ENCODE measurements at regions not wholly inside any gene's neighbourhood (a gene's known extent, or its start where the extent isn't known, plus 50 kb on each side); places are given as distances from the start of the nearest gene placed in this dataset.

DNA sequence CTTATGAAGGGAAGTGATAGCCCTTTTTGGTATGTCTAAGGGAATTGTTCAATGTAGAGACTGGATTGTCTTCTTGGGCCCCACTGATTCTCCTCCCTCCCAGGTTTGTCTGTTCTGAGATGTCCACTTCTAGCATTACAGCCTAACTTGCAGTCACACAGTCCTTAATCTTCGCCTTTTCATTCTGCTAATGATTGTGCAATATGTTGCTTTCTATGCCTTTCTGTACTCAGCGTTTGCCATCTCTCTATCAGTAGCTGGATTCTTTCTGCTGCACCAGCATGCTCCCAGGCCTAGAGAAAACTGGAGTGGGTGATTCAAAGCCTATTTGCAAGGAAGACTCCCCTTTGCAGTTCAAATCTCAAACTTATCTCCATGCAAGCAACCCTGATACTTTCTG, 307.5 kb upstream of the DACH1 start:
- H3K27me3 ChIP-seq (ENCODE audit: control insufficient read depth, insufficient read depth, low read length), result no peaks in the 10 kb centered on the region
- DNase-seq (ENCODE audit: low read depth), result no peak
- POLR2A ChIA-PET, result no interaction called here
- CTCF ChIA-PET, result no interaction called here
- no peak overlapping the region for H3K4me3 ChIP-seq (ENCODE audit: low read depth, low read length)
- H3K36me3 ChIP-seq (ENCODE audit: control insufficient read depth, insufficient read depth, low read length), result no peaks in the 10 kb centered on the region
- TF ChIP-seq, protein P1, sequence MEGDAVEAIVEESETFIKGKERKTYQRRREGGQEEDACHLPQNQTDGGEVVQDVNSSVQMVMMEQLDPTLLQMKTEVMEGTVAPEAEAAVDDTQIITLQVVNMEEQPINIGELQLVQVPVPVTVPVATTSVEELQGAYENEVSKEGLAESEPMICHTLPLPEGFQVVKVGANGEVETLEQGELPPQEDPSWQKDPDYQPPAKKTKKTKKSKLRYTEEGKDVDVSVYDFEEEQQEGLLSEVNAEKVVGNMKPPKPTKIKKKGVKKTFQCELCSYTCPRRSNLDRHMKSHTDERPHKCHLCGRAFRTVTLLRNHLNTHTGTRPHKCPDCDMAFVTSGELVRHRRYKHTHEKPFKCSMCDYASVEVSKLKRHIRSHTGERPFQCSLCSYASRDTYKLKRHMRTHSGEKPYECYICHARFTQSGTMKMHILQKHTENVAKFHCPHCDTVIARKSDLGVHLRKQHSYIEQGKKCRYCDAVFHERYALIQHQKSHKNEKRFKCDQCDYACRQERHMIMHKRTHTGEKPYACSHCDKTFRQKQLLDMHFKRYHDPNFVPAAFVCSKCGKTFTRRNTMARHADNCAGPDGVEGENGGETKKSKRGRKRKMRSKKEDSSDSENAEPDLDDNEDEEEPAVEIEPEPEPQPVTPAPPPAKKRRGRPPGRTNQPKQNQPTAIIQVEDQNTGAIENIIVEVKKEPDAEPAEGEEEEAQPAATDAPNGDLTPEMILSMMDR (IDR thresholded peaks at IDR 0.05; ENCODE audit: insufficient read depth, low read depth, low read length), result no peak

DNA sequence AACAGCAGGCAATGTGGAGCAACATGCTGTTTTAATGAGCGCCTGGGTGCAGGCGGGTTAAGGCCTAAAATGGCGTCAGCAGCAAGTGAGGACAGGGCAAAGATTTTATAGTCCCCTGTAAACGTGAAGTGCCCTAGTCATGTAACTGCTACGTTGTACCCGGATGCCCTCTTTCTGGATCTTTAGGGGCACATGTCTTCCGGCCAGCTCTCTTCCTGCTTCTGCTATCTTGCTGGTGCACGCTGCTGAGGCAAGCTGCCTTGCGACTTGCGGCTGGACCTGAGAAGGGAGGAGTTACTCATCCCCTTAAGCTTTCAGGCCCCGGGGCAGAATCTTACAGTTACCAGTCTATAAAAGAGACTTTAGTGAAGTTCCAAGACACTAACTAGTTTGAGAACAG, 303.6 kb upstream of the DACH1 start:
- H3K36me3 ChIP-seq (ENCODE audit: control insufficient read depth, insufficient read depth, low read length), result no peaks in the 10 kb centered on the region
- POLR2A ChIA-PET, result no interaction called here
- no peak for DNase-seq (ENCODE audit: low read depth)
- no peaks in the 10 kb centered on the region for H3K27me3 ChIP-seq (ENCODE audit: control insufficient read depth, insufficient read depth, low read length)
- H3K4me3 ChIP-seq (ENCODE audit: low read depth, low read length), result no peak overlapping the region
- CTCF ChIA-PET, result no interaction called here
- TF ChIP-seq, protein P1 (IDR thresholded peaks at IDR 0.05; ENCODE audit: insufficient read depth, low read depth, low read length), result no peak

DNA sequence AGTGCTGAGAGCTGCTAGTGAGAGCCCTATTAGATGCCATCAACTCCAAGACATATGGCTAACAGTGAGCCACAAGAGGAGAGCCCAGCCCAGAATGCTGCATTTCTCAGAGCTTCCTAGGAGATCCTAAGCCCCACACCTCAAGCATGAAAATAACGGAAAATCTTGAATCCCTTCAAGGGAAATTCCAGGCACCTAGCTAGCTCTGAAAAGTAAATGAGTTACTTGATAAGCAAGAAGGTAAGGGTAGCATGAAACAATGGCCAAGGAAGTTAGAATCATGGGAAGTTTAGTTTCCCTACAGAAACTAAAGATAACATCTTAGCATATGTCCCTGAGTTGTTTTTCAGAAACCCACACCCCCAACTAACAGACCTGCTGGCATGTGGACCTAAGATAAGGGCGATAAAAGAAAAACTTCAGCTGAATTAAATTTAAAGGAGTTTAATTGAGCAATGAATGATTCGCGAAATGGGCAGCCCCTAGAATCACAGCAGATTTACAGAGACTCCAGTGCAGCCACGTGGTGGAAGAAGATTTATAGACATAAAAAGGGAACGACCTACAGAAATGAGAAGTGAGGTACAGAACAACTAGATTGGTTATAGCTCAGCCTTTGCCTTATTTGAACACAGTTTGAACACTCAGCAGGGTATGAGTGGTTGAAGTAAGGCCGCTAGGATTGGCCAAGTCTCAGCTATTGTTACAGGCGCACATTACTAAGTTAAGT, 301.3 kb upstream of the DACH1 start:
- DNase-seq (ENCODE audit: low read depth), result no peak
- no peak overlapping the region for H3K4me3 ChIP-seq (ENCODE audit: low read depth, low read length)
- CTCF ChIA-PET, result no interaction called here
- H3K36me3 ChIP-seq (ENCODE audit: control insufficient read depth, insufficient read depth, low read length), result no peaks in the 10 kb centered on the region
- H3K27me3 ChIP-seq (ENCODE audit: control insufficient read depth, insufficient read depth, low read length), result no peaks in the 10 kb centered on the region
- TF ChIP-seq, protein P1 (IDR thresholded peaks at IDR 0.05; ENCODE audit: insufficient read depth, low read depth, low read length), result no peak
- POLR2A ChIA-PET, result no interaction called here

DNA sequence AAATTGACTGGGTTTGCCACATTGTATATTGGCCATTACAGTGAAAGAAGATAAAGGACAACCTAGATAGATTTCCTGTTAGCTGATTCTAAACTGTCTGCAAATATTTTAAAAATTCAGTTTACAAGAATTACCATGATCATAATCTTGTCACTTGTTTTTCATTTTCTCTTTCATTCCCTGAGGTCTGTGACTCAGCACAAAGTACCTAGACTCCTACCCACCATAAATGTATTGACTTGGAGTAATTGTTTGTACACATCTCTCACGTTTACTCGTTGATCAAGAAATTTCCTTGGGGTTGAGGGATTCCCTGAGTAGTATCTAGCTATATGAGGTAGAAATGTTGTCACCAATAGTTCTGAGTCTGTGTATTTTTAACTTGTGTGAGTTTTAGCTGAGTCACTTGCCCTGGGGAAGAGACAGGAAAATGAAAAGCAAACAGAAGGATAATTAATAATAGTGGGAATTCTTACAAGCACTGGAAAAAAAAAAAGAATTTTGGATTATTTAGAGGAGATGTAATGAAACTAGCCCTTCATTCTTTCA, 299.2 kb upstream of the DACH1 start:
- no peak overlapping the region for H3K4me3 ChIP-seq (ENCODE audit: low read depth, low read length)
- TF ChIP-seq, protein P1 (IDR thresholded peaks at IDR 0.05; ENCODE audit: insufficient read depth, low read depth, low read length), result no peak
- CTCF ChIA-PET, result no interaction called here
- POLR2A ChIA-PET, result no interaction called here
- H3K27me3 ChIP-seq (ENCODE audit: control insufficient read depth, insufficient read depth, low read length), result no peaks in the 10 kb centered on the region
- H3K36me3 ChIP-seq (ENCODE audit: control insufficient read depth, insufficient read depth, low read length), result no peaks in the 10 kb centered on the region
- DNase-seq (ENCODE audit: low read depth), result no peak

DNA sequence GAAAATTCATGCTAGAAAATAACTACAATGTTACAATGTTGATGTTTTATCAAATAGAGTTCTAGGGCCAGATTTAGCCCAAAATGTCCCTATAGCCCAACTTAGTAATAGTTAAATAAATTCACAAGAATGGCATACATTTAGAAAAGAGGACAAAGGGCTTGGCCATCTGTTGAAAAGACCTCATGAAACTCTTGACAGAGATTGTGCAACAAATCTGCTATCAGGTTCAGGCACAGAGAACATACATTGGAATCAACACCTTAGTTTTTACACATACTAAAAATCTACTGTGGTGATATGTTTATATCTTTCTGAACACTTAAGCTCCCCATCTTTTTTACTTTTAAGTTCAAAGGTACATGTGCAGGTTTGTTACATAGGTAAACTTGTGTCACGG, 298.3 kb upstream of the DACH1 start:
- Histone ChIP-seq H3K4me3 (ENCODE audit: low read depth, low read length) (no peak overlapping the region), H3K36me3 (ENCODE audit: control insufficient read depth, insufficient read depth, low read length) (no peaks in the 10 kb centered on the region), H3K27me3 (ENCODE audit: control insufficient read depth, insufficient read depth, low read length) (no peaks in the 10 kb centered on the region)
- TF ChIP-seq, protein P1 (IDR thresholded peaks at IDR 0.05; ENCODE audit: insufficient read depth, low read depth, low read length), result no peak
- DNase-seq (ENCODE audit: low read depth), result no peak
- ChIA-PET POLR2A (no interaction called here), CTCF (no interaction called here)
